ENCODE measurements at regions not wholly inside any gene's neighbourhood (a gene's known extent, or its start where the extent isn't known, plus 50 kb on each side); places are given as distances from the start of the nearest gene placed in this dataset.

GRCh38 chr18:78192054-78192453, 787.6 kb upstream of the SALL3 start:
- H3K4me3 Mint-ChIP-seq (ENCODE audit: low read depth): no peak overlapping the region
- H3K36me3 Mint-ChIP-seq (ENCODE audit: insufficient read depth): no peaks in the 10 kb centered on the region
- no peaks in the 10 kb centered on the region for H3K9me3 Mint-ChIP-seq (ENCODE audit: low read depth)
- no peaks in the 10 kb centered on the region for H3K27me3 Mint-ChIP-seq
- DNase-seq (ENCODE audit: low spot score, unreplicated experiment): no peak
- H3K27ac Mint-ChIP-seq: no peak overlapping the region
- no peak for TF ChIP-seq CTCF (IDR thresholded peaks at IDR 0.05; ENCODE audit: unreplicated experiment)
- H3K4me1 Mint-ChIP-seq (ENCODE audit: low read depth): no peaks in the 10 kb centered on the region

- Mint-ChIP-seq H3K27me3 (no peaks in the 10 kb centered on the region), H3K9me3 (ENCODE audit: low read depth) (no peaks in the 10 kb centered on the region), H3K36me3 (ENCODE audit: insufficient read depth) (no peaks in the 10 kb centered on the region), H3K27ac (no peak overlapping the region), H3K4me1 (ENCODE audit: low read depth) (peaks cover 4% of the 10 kb centered on the region), H3K4me3 (ENCODE audit: low read depth) (no peak overlapping the region)
- no peak for DNase-seq (ENCODE audit: low spot score, unreplicated experiment)
- no peak for TF ChIP-seq CTCF (IDR thresholded peaks at IDR 0.05; ENCODE audit: unreplicated experiment)
These were observed 783.3 kb upstream of the SALL3 start for GRCh38 chr18:78196280-78196679.

- no peaks in the 10 kb centered on the region for H3K9me3 Mint-ChIP-seq (ENCODE audit: low read depth)
- no peak for TF ChIP-seq CTCF (IDR thresholded peaks at IDR 0.05; ENCODE audit: unreplicated experiment)
- H3K36me3 Mint-ChIP-seq (ENCODE audit: insufficient read depth): no peaks in the 10 kb centered on the region
- no peak overlapping the region for H3K27ac Mint-ChIP-seq
- H3K4me3 Mint-ChIP-seq (ENCODE audit: low read depth): no peak overlapping the region
- H3K4me1 Mint-ChIP-seq (ENCODE audit: low read depth): peaks cover 4% of the 10 kb centered on the region
- DNase-seq (ENCODE audit: low spot score, unreplicated experiment): no peak
- no peaks in the 10 kb centered on the region for H3K27me3 Mint-ChIP-seq
These were observed 780.6 kb upstream of the SALL3 start for GRCh38 chr18:78199002-78199401.

- Mint-ChIP-seq H3K27ac (no peak overlapping the region), H3K4me3 (ENCODE audit: low read depth) (no peak overlapping the region), H3K4me1 (ENCODE audit: low read depth) (peaks cover 4% of the 10 kb centered on the region), H3K9me3 (ENCODE audit: low read depth) (no peaks in the 10 kb centered on the region), H3K27me3 (no peaks in the 10 kb centered on the region), H3K36me3 (ENCODE audit: insufficient read depth) (no peaks in the 10 kb centered on the region)
- no peak for TF ChIP-seq CTCF (IDR thresholded peaks at IDR 0.05; ENCODE audit: unreplicated experiment)
- DNase-seq (ENCODE audit: low spot score, unreplicated experiment): no peak
These were observed 780.0 kb upstream of the SALL3 start for GRCh38 chr18:78199611-78200010.

- Mint-ChIP-seq H3K27ac (no peak overlapping the region), H3K9me3 (ENCODE audit: low read depth) (no peaks in the 10 kb centered on the region), H3K36me3 (ENCODE audit: insufficient read depth) (no peaks in the 10 kb centered on the region), H3K4me3 (ENCODE audit: low read depth) (no peak overlapping the region), H3K27me3 (peaks cover 7% of the 10 kb centered on the region), H3K4me1 (ENCODE audit: low read depth) (peaks cover 4% of the 10 kb centered on the region)
- DNase-seq (ENCODE audit: low spot score, unreplicated experiment): no peak
- TF ChIP-seq CTCF (IDR thresholded peaks at IDR 0.05; ENCODE audit: unreplicated experiment): no peak
These were observed 771.7 kb upstream of the SALL3 start for GRCh38 chr18:78207942-78208341.
